VCaP (cell line): ENCODE measurements at regions not wholly inside any gene's neighbourhood (a gene's known extent, or its start where the extent isn't known, plus 50 kb on each side); places are given as distances from the start of the nearest gene placed in this dataset.

ENCODE experiments used
- H3K27ac ChIP-seq: fragments of 450-650 bp; 2 replicates; pipeline ENCODE4 v1.5.1; 2017
- CTCF ChIP-seq: fragments of 450-650 bp; conservative IDR thresholded peaks from 2 replicates; pipeline ENCODE4 v1.5.1; 2017; ENCODE audit warnings: mild to moderate bottlenecking, moderate library complexity

- H3K27ac ChIP-seq: no peak overlapping the region
- TF ChIP-seq CTCF: no peak
These were observed 173.6 kb upstream of the SFRP2 start for GRCh38 chr4:153962311-153963039.

- TF ChIP-seq CTCF: no peak
These were observed 166.4 kb upstream of the SFRP2 start for GRCh38 chr4:153955327-153955726.

GRCh38 chr4:153954654-153955053, 165.8 kb upstream of the SFRP2 start:
- TF ChIP-seq CTCF: no peak
- no peak overlapping the region for H3K27ac ChIP-seq

More at GRCh38 chr4:153955327-153955726, 166.4 kb upstream of the SFRP2 start:
- H3K27ac ChIP-seq: no peak overlapping the region

- no peak for TF ChIP-seq CTCF
- H3K27ac ChIP-seq: peak overlapping the region; percentile 55
These were observed 161.5 kb upstream of the SFRP2 start for GRCh38 chr4:153950100-153950979.

GRCh38 chr4:153948041-153948440, 159.2 kb upstream of the SFRP2 start:
- TF ChIP-seq CTCF: no peak
- H3K27ac ChIP-seq: no peak overlapping the region

- no peak overlapping the region for H3K27ac ChIP-seq
- no peak for TF ChIP-seq CTCF
These were observed 158.2 kb upstream of the SFRP2 start for GRCh38 chr4:153947124-153947523.

- TF ChIP-seq CTCF: no peak
- no peak overlapping the region for H3K27ac ChIP-seq
These were observed 156.8 kb upstream of the SFRP2 start for GRCh38 chr4:153945704-153946103.
